H1 (cell line): ENCODE measurements at regions not wholly inside any gene's neighbourhood (a gene's known extent, or its start where the extent isn't known, plus 50 kb on each side); places are given as distances from the start of the nearest gene placed in this dataset.

Source experiments
- CTCF ChIA-PET: fragments of 300-600 bp; sonication (Branson Sonifier 250); formaldehyde crosslinking; loops from one replicate; lab custom pipeline; 2021; ENCODE audit not compliant: partially characterized antibody; lab: Charles Lee
- POLR2A ChIA-PET: fragments of 300-600 bp; sonication (Branson Sonifier 250); formaldehyde crosslinking; loops from one replicate; lab custom pipeline; 2021; ENCODE audit warnings: inconsistent platforms; ENCODE audit not compliant: partially characterized antibody; lab: Charles Lee
- DNase-seq, 2 experiments: peaks; one replicate each; pipeline versions ENCODE4 v3.0.0 to v3.0.0-alpha.2; 2010 to 2022; ENCODE audit warnings: low spot score in 2 of 2, low read depth in 1 of 2, mixed read lengths in 1 of 2
- FAIRE-seq: peaks from 2 replicates; lab custom pipeline; 2011; peaks lifted over from hg19 to GRCh38; lab: Jason Lieb, UNC
- H2AFZ ChIP-seq: 2 replicates; pipeline ENCODE4 v1.8.1; 2012; ENCODE audit warnings: low read length, inconsistent platforms
- H2AK5ac ChIP-seq: 2 replicates; pipeline ENCODE4 v1.6.1; 2013; ENCODE audit warnings: low read depth, low read length
- H2BK120ac ChIP-seq: replicated peaks from 2 replicates; pipeline ENCODE3; 2013; ENCODE audit warnings: low read depth, low read length, inconsistent platforms
- H2BK12ac ChIP-seq: 2 replicates; pipeline ENCODE4 v1.6.1; 2013; ENCODE audit warnings: low read depth, low read length
- H2BK15ac ChIP-seq: 2 replicates; pipeline ENCODE4 v1.6.1; 2013; ENCODE audit warnings: low read length
- H2BK20ac ChIP-seq: 2 replicates; pipeline ENCODE4 v1.6.1; 2013; ENCODE audit warnings: low read length
- H2BK5ac ChIP-seq: 2 replicates; pipeline ENCODE4 v1.6.1; 2013; ENCODE audit warnings: low read depth, low read length
- H3K14ac ChIP-seq: 2 replicates; pipeline ENCODE4 v1.6.1; 2013; ENCODE audit warnings: inconsistent platforms; ENCODE audit not compliant: insufficient read length
- H3K18ac ChIP-seq: 2 replicates; pipeline ENCODE4 v1.6.1; 2013; ENCODE audit warnings: low read length; ENCODE audit errors: extremely low read depth
- H3K23ac ChIP-seq: 2 replicates; pipeline ENCODE4 v1.6.1; 2013; ENCODE audit warnings: inconsistent platforms; ENCODE audit not compliant: insufficient read length
- H3K23me2 ChIP-seq: 2 replicates; pipeline ENCODE4 v1.6.1; 2013; ENCODE audit warnings: low read depth, low read length
- H3K27ac ChIP-seq: 2 replicates; pipeline ENCODE4 v1.6.1; 2011; ENCODE audit warnings: low read depth, low read length, inconsistent platforms
- H3K27me3 ChIP-seq, 4 experiments: replicated peaks in 1 of 4; 1 replicate in 1 of 4; 2 replicates in 3 of 4; pipeline versions ENCODE4 v1.6.1 to v1.8.1; 2011 to 2013; ENCODE audit warnings: low read length in 3 of 4, mild to moderate bottlenecking in 3 of 4, inconsistent platforms in 2 of 4, mixed read lengths in 2 of 4, moderate library complexity in 1 of 4; ENCODE audit not compliant: control insufficient read depth in 3 of 4, insufficient read depth in 3 of 4; ENCODE audit errors: extremely low read depth in 1 of 4
- H3K36me3 ChIP-seq, 4 experiments: 2 replicates each; pipeline versions ENCODE4 v1.6.1 to v1.8.1; 2011 to 2013; ENCODE audit warnings: mild to moderate bottlenecking in 4 of 4, low read length in 3 of 4, moderate library complexity in 2 of 4, control low read depth in 1 of 4, inconsistent platforms in 1 of 4; ENCODE audit not compliant: insufficient read depth in 4 of 4, control insufficient read depth in 2 of 4
- H3K4ac ChIP-seq: replicated peaks from 2 replicates; pipeline ENCODE3; 2013; ENCODE audit warnings: low read length, low read depth, mixed read lengths, inconsistent platforms; ENCODE audit not compliant: insufficient read length
- H3K4me1 ChIP-seq, 4 experiments: replicated peaks in 1 of 4; 1 replicate in 1 of 4; 2 replicates in 3 of 4; pipeline versions ENCODE4 v1.6.1 to v1.8.1; 2011 to 2013; ENCODE audit warnings: low read length in 3 of 4, inconsistent platforms in 2 of 4, mixed read lengths in 1 of 4; ENCODE audit not compliant: insufficient read depth in 4 of 4, control insufficient read depth in 3 of 4
- H3K4me2 ChIP-seq, 2 experiments: 2 replicates each; pipeline versions ENCODE4 v1.6.1 to v1.8.1; 2011 to 2013; ENCODE audit warnings: low read depth in 2 of 2, low read length in 2 of 2, control low read depth in 1 of 2, inconsistent platforms in 1 of 2, mild to moderate bottlenecking in 1 of 2; ENCODE audit not compliant: insufficient read depth in 1 of 2
- H3K4me3 ChIP-seq, 4 experiments: fragments of 200-600, 300-600 bp in 1 of 4; sonication (generic), shearing (Covaris generic), sonication (Bioruptor Twin) in 1 of 4; 2 replicates each; pipeline versions ENCODE4 v1.5.1 to v1.8.1; 2011 to 2016; ENCODE audit warnings: low read length in 4 of 4, low read depth in 3 of 4, control low read depth in 2 of 4, inconsistent platforms in 2 of 4, mild to moderate bottlenecking in 2 of 4, mixed read lengths in 1 of 4, moderate library complexity in 1 of 4; ENCODE audit not compliant: insufficient read depth in 2 of 4; ENCODE audit errors: extremely low read depth in 1 of 4
- H3K56ac ChIP-seq: replicated peaks from 2 replicates; pipeline ENCODE3; 2013; ENCODE audit warnings: low read depth, mild to moderate bottlenecking, mixed read lengths, low read length, inconsistent platforms; ENCODE audit not compliant: insufficient read length
- H3K79me1 ChIP-seq: 2 replicates; pipeline ENCODE4 v1.6.1; 2013; ENCODE audit warnings: low read depth, low read length, control low read depth
- H3K79me2 ChIP-seq, 2 experiments: 2 replicates each; pipeline versions ENCODE4 v1.6.1 to v1.8.1; 2012 to 2013; ENCODE audit warnings: low read length in 2 of 2, mild to moderate bottlenecking in 2 of 2, inconsistent platforms in 1 of 2; ENCODE audit not compliant: insufficient read depth in 2 of 2, control insufficient read depth in 1 of 2
- H3K9ac ChIP-seq, 4 experiments: replicated peaks in 1 of 4; 1 replicate in 1 of 4; 2 replicates in 3 of 4; pipeline versions ENCODE4 v1.6.1 to v1.8.1; 2011 to 2013; ENCODE audit warnings: low read depth in 3 of 4, low read length in 3 of 4, control low read depth in 2 of 4, mild to moderate bottlenecking in 2 of 4, moderate library complexity in 2 of 4, inconsistent platforms in 1 of 4; ENCODE audit errors: extremely low read depth in 1 of 4
- H3K9me3 ChIP-seq, 2 experiments: 2 replicates each; pipeline versions ENCODE4 v1.6.1 to v1.8.1; 2012 to 2013; ENCODE audit warnings: mild to moderate bottlenecking in 2 of 2, moderate library complexity in 2 of 2, control low read depth in 1 of 2, inconsistent platforms in 1 of 2, low read depth in 1 of 2, low read length in 1 of 2, mixed read lengths in 1 of 2; ENCODE audit not compliant: insufficient read depth in 2 of 2
- H4K20me1 ChIP-seq, 2 experiments: replicated peaks in 1 of 2; 2 replicates each; pipeline versions ENCODE3 to v1.8.1; 2011 to 2013; ENCODE audit warnings: inconsistent platforms in 2 of 2, low read length in 2 of 2, mild to moderate bottlenecking in 1 of 2; ENCODE audit not compliant: insufficient read depth in 2 of 2, control insufficient read depth in 1 of 2
- H4K5ac ChIP-seq: 2 replicates; pipeline ENCODE4 v1.6.1; 2013; ENCODE audit warnings: low read length, low read depth, mixed read lengths, inconsistent platforms; ENCODE audit not compliant: insufficient read length
- H4K8ac ChIP-seq: 2 replicates; pipeline ENCODE4 v1.8.0; 2013; ENCODE audit warnings: mild to moderate bottlenecking, moderate library complexity, low read length, inconsistent platforms; ENCODE audit not compliant: insufficient read depth; ENCODE audit errors: extremely low read depth
- H4K91ac ChIP-seq: replicated peaks from 2 replicates; pipeline ENCODE3; 2013; ENCODE audit warnings: low read length, mixed read lengths, inconsistent platforms; ENCODE audit not compliant: insufficient read length
- BRCA1 ChIP-seq: IDR thresholded peaks from 2 replicates; pipeline ENCODE4 v1.6.1; 2012; ENCODE audit warnings: low read depth, low read length, improper control_type of control experiment
- CTBP2 ChIP-seq: IDR thresholded peaks from 2 replicates; pipeline ENCODE4 v1.7.0; 2011; ENCODE audit warnings: borderline replicate concordance, mild to moderate bottlenecking, moderate library complexity, mixed read lengths, low read length; ENCODE audit not compliant: insufficient read depth, insufficient read length
- EGR1 ChIP-seq: IDR thresholded peaks from 2 replicates; pipeline ENCODE4 v1.6.1; 2011; ENCODE audit warnings: low read depth, low read length, borderline replicate concordance
- RFX5 ChIP-seq: IDR thresholded peaks from 2 replicates; pipeline ENCODE4 v1.6.1; 2011; ENCODE audit warnings: low read depth, low read length, improper control_type of control experiment, borderline replicate concordance
- TBP ChIP-seq: IDR thresholded peaks from 2 replicates; pipeline ENCODE4 v1.6.1; 2011; ENCODE audit warnings: low read depth, low read length, improper control_type of control experiment
- WGBS, 2 experiments: shearing (Covaris generic) in 1 of 2; methylation state at CpG; one replicate each; pipeline versions ENCODE4 v1.1.6 to v1.1.7; 2013 to 2015; ENCODE audit warnings: low lambda C conversion rate in 2 of 2, mixed read lengths in 2 of 2, inconsistent platforms in 1 of 2, low coverage in 1 of 2, missing lambda C conversion rate in 1 of 2; ENCODE audit not compliant: insufficient replicate concordance in 2 of 2, insufficient coverage in 1 of 2, insufficient read length in 1 of 2; ENCODE audit errors: extremely low coverage in 1 of 2, missing lambda C conversion rate in 1 of 2; 5-methylcytosine and 5-hydroxymethylcytosine counted together

- Histone ChIP-seq H3K4me1 (peaks cover 0 to 6% (median 0%) of the 10 kb centered on the region in 4 experiments; a peak in 2 of 7 replicates), H4K91ac (no peak overlapping the region), H3K14ac (no peak overlapping the region), H3K9ac (no peak overlapping the region), H3K36me3 (no peaks in the 10 kb centered on the region), H3K23me2 (no peaks in the 10 kb centered on the region), H3K79me2 (no peaks in the 10 kb centered on the region), H3K27me3 (no peaks in the 10 kb centered on the region), H3K79me1 (no peaks in the 10 kb centered on the region), H4K20me1 (no peaks in the 10 kb centered on the region), H3K23ac (no peak overlapping the region), H2AFZ (no peak overlapping the region), H2BK12ac (no peak overlapping the region), H3K4me3 (no peak overlapping the region), H3K18ac (no peak overlapping the region), H2BK15ac (no peak overlapping the region), H4K8ac (no peak overlapping the region), H3K4ac (no peak overlapping the region), H2BK120ac (no peak overlapping the region), H2BK5ac (no peak overlapping the region), H2BK20ac (no peak overlapping the region), H3K27ac (no peak overlapping the region), H4K5ac (no peak overlapping the region), H2AK5ac (no peak overlapping the region), H3K56ac (no peak overlapping the region), H3K4me2 (no peak overlapping the region), H3K9me3 (peaks cover 0 to 10% of the 10 kb centered on the region in 2 experiments; a peak in 1 of 4 replicates)
- 100% methylated on average over 1 of the region's 1 CpG; no CpG with 5 or more reads in 1 of the 2 experiments for WGBS, 2 experiments
- TF ChIP-seq BRCA1 (no peak), CTBP2 (no peak), RFX5 (no peak), EGR1 (no peak), TBP (no peak)
- CTCF ChIA-PET, result no interaction called here
- DNase-seq (no peak), FAIRE-seq (no peak)
- POLR2A ChIA-PET, result no interaction called here
Observed at GRCh38 chr4:57691370-57691769, 581.2 kb upstream of the IGFBP7 start.
